HG03175 (cell line): ENCODE measurements at regions not wholly inside any gene's neighbourhood (a gene's known extent, or its start where the extent isn't known, plus 50 kb on each side); places are given as distances from the start of the nearest gene placed in this dataset.
"Not testable (repeated sequence)": the region's sequence is repeated elsewhere in the genome, so short reads cannot be mapped to it uniquely, and the experiment has no call there.

Source experiments
- ATAC-seq: cut with Tn5 transposase; IDR thresholded peaks from one replicate; pipeline ENCODE4 v1.9.1; 2021; ENCODE audit warnings: mild to moderate bottlenecking, moderate library complexity; ENCODE audit not compliant: unreplicated experiment

DNA sequence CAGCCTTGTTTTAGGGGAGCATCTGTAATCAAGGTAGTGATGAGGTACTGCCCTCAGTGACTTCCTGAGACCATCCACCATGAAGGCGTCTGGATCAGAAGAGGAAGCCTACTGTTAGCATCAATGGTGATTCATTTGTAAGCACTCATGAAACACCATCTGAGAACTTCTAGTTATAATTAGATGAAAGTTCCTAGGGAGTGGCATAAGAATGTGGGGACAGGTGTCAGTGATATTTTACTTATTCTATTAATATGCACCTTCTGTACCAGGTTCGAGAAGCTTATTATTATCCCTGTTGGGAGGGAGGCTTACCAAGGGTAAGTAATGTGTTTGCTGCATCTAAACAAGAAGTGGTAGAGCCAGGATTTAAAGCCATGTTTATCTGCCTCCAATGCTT is 295.8 kb upstream of the TBL1XR1 start:
- ATAC-seq: no peak

DNA sequence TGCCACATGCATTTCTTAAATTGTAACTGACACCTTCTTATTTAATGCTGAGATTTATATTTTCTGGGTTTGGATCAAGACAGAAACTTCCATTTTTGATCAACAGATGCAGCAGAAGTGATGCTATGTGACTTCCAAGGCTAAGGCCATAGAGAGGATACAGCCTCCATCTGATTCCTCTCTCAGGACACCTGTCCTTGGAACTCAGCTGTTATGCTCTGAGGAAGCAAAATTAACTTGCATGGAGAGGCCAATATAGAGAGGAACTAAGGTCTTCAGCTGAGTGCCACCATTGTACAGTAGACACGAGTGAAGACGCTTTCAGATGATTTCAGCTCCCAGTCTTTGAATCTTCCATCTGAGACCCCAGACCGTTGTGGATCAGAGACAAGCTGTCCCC is 296.9 kb upstream of the TBL1XR1 start:
- no peak for ATAC-seq

DNA sequence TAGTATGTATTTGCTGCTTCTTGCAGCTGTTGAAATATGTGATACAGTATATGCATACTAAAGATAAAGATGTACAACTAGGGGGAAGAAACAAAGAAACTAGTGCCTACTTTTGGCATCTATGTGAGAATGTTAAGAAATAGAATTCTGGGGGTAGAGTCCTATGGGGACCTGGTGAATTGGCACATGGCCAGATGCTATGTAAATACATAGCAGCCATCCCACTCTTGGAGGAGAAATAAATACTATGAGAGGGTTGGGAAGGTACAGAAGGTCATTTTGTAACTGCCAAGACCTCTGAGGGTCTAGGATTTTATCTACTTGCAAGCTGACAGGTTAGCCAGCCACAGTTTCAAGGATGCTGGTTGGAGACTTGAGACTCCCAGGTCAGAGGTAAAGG is 298.3 kb upstream of the TBL1XR1 start:
- no peak for ATAC-seq

DNA sequence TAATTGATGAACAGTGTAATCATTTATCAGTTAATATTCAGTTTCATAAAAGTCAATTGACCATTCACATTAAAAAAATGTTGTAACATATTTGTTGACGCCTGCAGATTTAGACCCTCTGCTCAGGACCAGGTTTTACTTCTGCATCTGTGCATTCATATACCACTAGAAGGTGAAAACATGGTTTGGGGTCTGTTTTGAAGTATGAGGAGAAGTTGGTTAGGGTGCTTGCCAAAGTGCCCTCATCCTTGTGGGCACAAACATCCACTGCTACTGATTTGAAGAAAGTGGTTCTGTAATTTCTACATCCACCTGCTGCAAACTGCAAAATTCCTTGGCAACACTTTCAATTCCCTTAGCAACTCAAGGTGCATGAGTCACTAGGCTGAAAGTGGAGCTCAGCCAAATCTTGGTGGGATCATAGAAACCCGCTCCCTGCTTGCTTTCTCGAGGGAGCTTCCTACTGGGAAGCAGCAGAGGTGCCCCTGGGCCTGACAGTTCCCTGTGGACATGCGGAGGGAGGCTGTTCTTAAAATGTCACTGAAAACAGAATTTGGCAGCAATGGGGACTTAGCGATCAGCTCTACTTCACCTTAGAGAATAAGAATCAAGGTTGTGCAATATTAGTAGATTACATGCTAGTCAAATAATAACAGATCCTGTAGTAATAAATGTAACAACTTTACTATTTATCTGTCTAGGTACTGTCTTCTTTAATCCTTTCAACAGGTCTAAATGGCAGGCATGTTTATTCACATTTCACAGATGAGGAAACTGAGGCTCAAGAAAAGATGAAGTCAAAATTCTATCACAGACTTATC is 301.0 kb upstream of the TBL1XR1 start:
- no peak for ATAC-seq

DNA sequence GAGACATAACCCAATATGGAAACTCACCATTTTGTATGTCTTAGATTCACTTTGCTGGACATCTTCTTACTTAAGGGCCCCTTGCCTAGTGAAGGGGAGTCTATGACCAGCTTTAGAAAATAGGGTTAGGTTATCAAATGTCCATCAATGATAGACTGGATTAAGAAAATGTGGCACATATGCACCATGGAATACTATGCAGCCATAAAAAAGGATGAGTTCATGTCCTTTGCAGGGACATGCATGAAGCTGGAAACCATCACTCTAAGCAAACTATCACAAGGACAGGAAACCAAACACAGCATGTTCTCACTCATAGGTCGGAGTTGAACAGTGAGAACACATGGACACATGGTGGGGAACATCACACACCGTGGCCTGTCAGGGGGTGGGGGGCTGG is 301.8 kb upstream of the TBL1XR1 start:
- ATAC-seq: not testable (repeated sequence)

DNA sequence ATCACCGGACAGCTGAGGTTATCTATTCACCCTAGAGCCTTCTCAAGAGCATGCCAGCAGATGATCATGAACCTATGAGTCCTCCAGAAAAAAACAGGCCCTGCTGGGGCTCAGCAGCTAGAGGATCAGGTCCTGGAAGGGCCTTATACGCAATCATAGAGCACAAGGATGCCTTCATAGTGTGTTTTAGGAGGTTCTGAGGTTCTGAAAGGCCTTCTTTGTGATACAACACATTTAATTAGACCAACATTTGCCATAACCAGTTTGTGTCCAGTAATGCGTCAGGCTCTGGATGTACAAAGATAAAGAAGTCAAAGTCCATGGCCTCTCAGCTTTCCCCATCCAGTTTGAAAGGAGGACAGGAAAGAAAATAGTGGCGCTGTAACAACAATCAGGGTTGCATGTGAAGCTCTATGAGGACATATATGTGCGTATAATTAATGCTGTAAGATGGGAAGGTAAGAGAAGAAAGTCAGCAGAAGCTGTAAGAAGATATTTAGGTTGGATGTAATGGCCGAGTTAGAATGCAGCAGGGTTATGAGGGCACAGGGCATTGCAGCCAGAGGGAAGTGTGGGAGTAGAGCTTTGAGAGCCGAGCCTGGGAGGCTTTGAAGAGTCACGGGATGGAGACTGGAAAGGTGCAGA is 302.6 kb upstream of the TBL1XR1 start:
- ATAC-seq: no peak

DNA sequence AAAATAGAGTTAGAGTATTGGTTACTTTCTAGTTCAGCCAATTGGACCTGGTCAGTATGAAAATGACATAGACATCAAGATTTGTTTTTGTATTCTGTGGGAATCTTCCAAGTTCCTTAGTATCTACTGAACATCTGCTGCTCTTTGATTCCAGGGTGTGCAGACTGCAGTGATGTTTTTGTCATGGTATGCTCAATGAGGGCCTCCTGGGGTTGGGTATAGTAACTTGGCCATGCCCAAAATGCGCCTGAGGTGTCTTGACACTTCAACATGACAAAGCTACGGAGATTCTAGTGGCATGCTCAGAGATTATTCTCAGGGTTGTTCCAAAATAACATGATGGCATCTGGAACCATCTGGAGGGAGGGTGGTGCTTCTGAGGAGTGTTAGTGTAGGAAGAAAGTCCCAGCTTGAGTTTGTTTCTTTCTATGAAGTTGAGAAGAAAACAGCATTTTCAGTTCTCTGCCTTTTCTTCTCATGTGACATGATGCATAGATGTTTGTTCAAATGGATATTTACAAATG is 313.5 kb upstream of the TBL1XR1 start:
- ATAC-seq: no peak

DNA sequence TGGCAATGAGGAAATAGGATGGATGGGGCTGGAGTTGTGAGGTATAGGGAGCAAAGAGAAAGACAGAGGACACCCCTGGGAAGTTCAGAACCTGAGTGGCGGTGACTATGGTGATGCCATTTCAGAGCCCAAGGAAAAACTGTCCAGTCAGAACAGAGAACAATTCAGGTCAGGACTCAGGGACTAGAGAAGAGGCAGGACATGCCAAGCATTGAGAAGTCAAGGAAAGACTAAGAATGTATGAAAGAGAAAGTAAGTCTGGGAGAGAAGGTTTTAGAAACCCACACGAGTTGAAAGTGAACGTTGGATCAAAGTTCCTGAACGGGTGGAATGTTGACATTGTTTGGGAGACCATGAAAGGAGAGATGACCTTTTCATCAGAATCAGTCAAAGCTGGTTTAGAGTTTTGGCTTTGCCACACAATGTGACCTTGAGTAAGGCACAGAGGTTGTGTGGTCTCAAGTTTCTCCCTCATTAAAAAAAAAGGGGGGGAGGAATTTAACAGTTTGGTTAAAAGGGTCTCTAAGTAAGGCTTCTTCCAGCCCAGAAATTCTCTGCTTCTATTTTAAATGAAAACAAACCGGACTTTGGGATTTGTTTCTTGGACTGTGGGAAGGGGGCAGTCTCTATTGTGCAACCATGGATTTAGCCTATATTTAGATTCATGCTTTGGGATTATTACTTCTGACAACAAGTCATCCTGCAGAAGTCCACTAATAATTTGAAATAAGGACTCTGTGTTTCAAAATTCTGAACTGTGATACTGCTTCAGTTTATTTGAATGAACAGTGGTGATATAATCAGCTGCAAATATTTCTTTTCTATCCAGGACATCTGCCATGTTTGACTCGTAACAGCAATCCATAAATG is 315.9 kb upstream of the TBL1XR1 start:
- ATAC-seq: no peak

DNA sequence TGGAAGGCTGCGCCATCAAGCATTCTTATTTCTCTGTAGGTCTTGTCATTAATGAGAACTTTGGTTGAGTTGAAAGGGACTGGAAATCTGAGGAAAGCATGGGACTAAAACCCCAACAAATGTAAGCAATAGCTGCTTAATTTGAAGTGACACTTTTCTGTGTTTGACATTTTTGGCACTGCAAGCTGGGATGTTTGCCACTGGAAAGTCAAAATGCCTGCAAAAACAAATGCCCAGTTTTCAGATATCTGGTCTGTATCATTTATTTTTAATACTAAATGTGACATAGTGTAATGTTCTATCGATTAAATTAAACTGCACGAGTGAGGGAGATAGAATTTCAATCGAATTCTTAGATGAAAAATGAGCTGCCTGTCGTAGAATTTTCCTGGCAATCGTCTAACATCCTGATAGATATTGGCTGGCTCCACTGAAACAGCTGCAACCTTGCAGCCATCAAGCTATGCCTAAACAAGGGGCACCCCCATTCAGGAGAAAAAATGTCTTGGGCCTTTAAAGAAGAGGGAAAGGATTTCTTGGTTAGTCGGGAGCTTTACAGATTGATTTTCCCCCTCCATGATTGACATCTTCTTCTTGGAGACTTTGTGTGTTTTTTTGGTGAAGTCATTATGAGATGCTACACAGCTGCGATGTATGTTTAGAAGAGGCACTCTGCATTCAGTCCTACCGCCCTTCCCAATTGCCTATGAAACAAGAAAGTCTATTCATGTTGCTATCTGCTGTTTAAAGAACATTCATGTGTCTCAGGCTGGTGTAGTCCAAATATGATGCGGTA is 316.7 kb upstream of the TBL1XR1 start:
- no peak for ATAC-seq

DNA sequence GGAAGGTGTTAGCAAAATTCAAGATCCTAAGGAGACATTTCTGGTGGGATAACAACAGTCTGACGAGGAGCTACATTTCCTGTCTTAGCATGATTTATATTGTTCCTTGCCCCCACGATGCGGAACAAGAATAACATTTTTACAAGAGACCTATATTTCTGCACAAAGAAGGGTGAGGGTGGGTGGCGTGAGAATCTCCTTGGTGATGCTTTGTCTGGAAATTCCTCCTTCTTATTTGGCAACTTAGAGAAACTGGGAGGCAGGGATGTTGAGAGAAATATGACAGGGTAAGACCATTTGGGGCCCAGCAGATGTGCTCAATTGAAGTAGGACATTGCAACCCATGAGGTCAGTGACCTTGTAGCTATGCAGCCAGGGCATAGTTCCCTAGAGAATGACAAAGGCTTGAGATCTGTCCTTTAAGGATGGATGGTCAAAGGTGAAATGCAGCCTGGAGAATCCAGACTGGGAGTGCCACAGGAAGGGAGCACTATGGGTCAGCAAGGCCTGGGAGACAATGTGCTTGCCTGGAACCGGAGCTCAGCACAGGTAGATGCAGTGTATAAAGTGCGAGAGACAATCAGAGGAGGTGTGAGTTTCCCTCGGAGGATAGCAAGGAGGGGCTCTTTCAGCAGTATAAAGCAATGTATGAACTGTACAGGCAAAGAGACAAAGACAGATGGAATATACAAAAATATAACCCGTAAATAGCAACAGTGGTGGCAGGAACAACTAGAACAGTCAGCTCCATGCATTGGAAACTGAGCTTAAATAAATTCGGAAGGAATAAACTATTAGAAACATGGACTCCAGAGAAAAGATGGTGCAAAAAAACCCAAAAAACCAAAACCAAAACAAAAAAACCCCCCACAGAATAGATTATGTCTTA is 317.6 kb upstream of the TBL1XR1 start:
- ATAC-seq: no peak

DNA sequence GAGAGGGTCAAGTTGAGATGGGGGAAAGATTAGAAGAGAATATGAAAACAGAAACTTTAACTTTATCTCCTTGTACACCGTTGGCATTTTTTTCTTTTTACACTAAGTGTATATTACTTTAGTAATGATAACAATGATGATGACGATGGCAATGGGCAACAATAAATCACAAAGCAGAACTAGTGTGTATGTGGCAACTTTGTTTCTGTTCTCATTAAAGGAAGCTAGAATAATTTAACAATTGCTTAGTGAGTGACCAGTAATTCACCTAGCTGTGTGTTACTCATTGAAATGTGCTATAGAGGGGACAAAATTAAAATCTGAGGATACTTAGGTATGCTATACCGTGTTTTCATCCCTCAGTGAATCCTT is 318.5 kb upstream of the TBL1XR1 start:
- no peak for ATAC-seq

DNA sequence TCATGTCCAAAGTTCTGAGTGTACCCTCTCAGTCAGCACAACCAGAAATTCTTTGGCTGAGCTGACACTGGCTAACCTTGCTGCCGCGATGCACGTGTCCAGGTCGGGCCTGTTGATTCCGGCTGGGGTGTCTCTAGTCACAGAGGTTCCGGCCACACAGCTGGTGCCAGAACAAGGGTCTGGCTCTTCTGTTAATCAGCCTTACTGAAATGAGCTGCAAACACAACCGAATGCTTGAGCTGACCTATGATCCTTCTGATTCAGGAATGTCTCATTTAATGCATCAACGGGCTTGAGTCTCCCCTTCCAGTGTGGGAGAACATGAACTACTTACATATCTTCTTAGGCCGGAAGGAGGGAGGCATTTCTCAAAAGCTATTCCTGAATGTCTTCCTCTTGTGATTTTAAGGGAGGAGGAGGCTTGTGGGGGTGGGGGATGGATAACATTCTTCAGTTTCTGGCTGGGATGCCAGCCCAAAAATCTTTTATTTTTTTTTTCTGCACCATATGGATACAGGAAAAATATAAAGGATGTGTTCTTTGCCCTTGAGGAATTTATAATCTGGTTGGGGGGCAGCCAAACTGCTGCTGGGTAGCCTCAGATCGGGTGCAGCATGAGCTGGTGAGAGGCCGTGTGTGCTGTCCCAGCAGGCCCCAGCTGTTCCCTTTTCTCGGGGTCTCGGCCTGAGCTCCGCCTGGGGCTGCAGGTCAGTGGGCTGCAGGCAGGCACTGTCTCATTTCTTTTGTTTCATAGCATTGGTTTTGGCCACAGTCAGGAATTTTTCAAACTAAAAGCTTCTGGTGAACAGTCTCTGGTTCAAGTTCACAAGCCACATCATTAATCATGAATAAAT is 319.1 kb upstream of the TBL1XR1 start:
- no peak for ATAC-seq

DNA sequence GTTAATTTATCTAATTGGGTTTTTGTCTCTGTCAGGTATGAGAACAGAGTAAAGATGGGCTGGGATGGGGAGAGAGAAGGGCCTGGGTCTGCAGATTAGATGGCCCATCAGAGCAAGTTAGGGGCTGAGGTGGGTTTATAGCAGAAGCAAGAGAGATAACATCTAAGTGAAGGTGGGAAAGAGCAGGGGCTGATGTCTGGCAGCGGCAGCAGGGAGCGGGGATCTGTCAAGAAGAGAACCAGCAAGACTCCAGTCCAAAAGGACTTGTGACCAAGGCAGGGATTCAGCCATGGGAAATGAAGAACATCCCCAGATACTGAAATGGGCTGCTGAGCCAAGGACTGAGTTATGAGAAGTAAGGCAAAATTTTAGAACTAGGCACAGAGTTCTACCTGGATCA is 320.6 kb upstream of the TBL1XR1 start:
- no peak for ATAC-seq

DNA sequence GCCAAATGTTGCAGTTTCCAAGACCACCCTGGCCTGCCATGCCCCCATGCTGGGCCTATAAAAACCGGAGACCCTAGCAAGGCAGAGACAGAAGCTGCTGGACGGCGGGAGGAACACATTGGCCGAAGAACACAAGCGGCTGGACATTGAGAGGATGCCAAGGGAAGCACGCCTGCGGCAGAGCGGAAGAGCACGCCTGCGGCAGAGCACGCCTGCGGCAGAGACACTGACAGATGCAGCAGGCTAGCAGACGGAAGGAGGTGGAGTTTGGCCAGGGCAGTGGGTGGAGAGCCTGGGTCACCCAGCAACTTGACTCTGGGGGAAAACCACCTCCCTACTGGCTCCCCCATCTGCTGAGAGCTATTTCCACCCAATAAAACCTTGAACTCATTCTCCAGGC is 322.3 kb upstream of the TBL1XR1 start:
- no peak for ATAC-seq

DNA sequence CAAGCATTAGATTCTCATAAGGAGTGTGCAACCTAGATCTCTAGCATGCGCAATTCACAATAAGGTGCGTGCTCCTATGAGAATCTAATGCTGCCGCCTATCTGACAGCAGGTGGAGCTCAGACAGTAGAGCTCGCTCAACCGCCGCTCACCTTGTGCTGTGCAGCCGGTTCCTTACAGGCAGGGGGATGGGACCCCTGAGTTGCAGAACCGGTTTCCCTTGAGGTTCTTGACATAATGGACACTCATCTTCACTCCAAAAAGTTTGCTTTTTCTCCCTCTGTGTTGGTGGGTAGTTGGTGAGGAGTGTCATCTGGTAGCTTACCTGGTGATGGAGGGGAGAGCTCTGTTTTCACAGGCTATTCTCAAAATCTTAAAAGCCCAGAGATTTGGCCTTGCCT is 324.0 kb upstream of the TBL1XR1 start:
- ATAC-seq: no peak

DNA sequence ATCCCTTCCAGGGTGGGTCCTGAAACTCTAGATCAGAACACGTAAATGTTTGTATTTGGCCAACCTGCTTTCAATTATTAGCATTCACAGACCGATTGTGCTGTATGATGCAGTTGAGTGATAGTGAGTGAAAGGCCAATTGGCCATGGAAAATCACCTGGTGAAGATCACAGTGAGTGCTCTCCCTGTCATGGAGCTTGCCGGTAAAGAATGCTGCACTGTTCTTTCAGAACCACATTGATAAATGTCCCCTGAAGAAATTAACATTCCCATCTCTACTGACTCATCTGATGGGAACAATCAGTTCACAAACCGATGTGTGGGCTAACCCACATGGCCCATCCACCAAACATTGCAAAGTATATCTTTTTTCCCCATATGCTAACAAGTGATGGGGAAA is 324.8 kb upstream of the TBL1XR1 start:
- ATAC-seq: no peak

DNA sequence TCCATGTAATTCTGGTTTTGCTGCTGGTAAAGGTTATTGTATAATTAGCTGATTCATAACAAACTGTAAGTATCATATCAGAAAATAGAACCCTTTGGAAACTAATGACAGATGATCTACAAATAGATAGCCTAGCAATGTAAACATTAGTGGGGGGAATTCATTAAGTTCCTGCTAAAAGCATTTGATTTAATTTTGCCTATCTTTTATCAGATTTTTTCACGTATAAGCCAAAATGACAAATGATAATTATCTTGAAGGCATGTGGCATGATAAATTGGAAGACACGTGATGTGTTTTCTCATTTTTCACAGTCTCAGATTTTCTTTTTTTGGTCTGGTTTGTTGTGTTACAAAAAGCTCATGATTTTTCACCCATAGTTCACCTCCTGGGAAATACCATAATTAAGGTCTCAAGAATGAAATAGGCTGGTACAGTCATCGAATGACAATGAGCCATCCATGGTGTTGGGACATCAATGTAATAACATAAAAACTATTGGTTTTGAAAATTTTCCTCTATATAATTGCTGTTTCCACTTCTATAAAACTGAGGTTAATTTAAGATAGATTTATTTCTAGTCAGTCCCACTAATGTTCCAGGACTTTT is 325.9 kb upstream of the TBL1XR1 start:
- ATAC-seq: no peak

DNA sequence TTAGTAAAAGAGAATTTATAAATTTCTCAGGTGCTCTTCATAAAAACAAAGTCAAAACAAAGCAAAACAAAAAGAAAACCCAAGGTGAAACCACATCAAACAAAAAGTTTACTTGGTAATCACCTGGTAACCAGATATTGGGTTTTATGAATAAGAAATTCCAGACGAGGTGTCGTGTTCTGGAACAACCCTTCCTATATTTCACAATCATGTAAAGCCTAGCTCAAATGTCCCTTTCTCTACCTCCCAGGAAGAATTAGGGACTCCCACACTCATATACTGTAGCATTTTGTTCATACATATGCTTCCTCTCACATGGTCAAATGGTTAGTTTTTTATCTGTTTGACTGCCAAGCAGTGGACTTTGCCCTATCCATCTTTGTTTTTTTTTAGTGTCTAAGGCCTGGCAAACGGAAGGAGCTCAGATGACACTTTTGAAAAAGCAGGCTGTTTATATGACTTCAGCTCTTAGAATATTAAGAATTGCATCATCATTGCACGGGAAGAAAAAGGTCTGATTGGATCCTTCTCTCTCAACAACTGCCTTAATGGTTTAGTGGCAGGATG is 326.7 kb upstream of the TBL1XR1 start:
- ATAC-seq: no peak
